K562 (cell line): ENCODE measurements at regions not wholly inside any gene's neighbourhood (a gene's known extent, or its start where the extent isn't known, plus 50 kb on each side); places are given as distances from the start of the nearest gene placed in this dataset.

ENCODE experiments used
- ATAC-seq: fragments of 200-7000 bp; cut with Tn5 transposase; 3 replicates; pipeline ENCODE4 v1.9.1; 2020; ENCODE audit warnings: moderate library complexity
- BruUV-seq: library from RNA; stranded (reverse); fragments of 400-500 nt; replicated peaks from 2 replicates; lab custom pipeline; 2021; lab: Mats Ljungman, UMichigan
- CTCF ChIA-PET: fragments of 300-600 bp; formaldehyde crosslinking; extraction: SDS; loops from one replicate; lab custom pipeline; 2021; ENCODE audit warnings: low intra/inter-chr PET ratio; lab: Yijun Ruan, JAX
- POLR2A ChIA-PET: fragments of 300-600, 350-650 bp; sonication (Branson Sonifier 250); formaldehyde crosslinking; extraction: SDS; loops from one replicate; lab custom pipeline; 2021; ENCODE audit warnings: antibody characterized with exemption, inconsistent platforms; lab: Yijun Ruan, JAX
- DNase-seq, 4 experiments: peaks; one replicate each; pipeline versions ENCODE4 v3.0.0 to v3.0.0-alpha.2; 2011 to 2018; ENCODE audit warnings: low spot score in 3 of 4, mixed read lengths in 3 of 4; ENCODE audit errors: extremely low read depth in 1 of 4
- FAIRE-seq: peaks from 2 replicates; lab custom pipeline; 2011; peaks lifted over from hg19 to GRCh38; lab: Jason Lieb, UNC
- H2AFZ ChIP-seq: 2 replicates; pipeline ENCODE4 v1.6.0; 2011; ENCODE audit warnings: low read depth, low read length, control low read depth, inconsistent platforms
- H3K27ac ChIP-seq: fragments of 200-600 bp; 3 replicates; pipeline ENCODE4 v1.8.0; 2011; ENCODE audit warnings: low read depth, mild to moderate bottlenecking, control low read depth, inconsistent platforms, low read length, moderate library complexity, mixed read lengths; ENCODE audit errors: extremely low read depth
- H3K27me3 ChIP-seq, 2 experiments: fragments of 300-600 bp in 1 of 2; 2 replicates in 1 of 2; 3 replicates in 1 of 2; pipeline versions ENCODE4 v1.6.0 to v1.8.0; 2011; ENCODE audit warnings: inconsistent platforms in 2 of 2, low read length in 2 of 2, mild to moderate bottlenecking in 1 of 2, mixed read lengths in 1 of 2, moderate library complexity in 1 of 2; ENCODE audit not compliant: control insufficient read depth in 2 of 2, insufficient read depth in 2 of 2
- H3K36me3 ChIP-seq: fragments of 300-600 bp; 3 replicates; pipeline ENCODE4 v1.8.0; 2011; ENCODE audit warnings: mild to moderate bottlenecking, low read length, inconsistent platforms; ENCODE audit not compliant: control insufficient read depth, insufficient read depth
- H3K4me1 ChIP-seq, 2 experiments: fragments of 200-600 bp in 1 of 2; replicated peaks in 1 of 2; 2 replicates in 1 of 2; 3 replicates in 1 of 2; pipeline versions ENCODE4 v1.5.1 to v1.8.0; 2011; ENCODE audit warnings: inconsistent platforms in 2 of 2, low read length in 2 of 2, mild to moderate bottlenecking in 1 of 2, mixed read lengths in 1 of 2, moderate library complexity in 1 of 2; ENCODE audit not compliant: control insufficient read depth in 2 of 2, insufficient read depth in 2 of 2
- H3K4me2 ChIP-seq: 2 replicates; pipeline ENCODE4 v1.6.1; 2011; ENCODE audit warnings: low read length, control low read depth, inconsistent platforms, mixed read lengths; ENCODE audit not compliant: insufficient read depth
- H3K4me3 ChIP-seq: fragments of 200-600 bp; sonication (generic), shearing (Covaris generic); 2 replicates; pipeline ENCODE4 v1.5.1; 2016; ENCODE audit warnings: control low read depth, inconsistent platforms
- H3K79me2 ChIP-seq: fragments of 200-600 bp; 3 replicates; pipeline ENCODE4 v1.8.0; 2011; ENCODE audit warnings: low read length, inconsistent platforms; ENCODE audit not compliant: control insufficient read depth, insufficient read depth
- H3K9ac ChIP-seq, 2 experiments: 2 replicates each; pipeline versions ENCODE4 v1.6.0 to v1.6.1; 2011; ENCODE audit warnings: low read depth in 2 of 2, low read length in 2 of 2, control low read depth in 1 of 2, inconsistent platforms in 1 of 2, mild to moderate bottlenecking in 1 of 2, mixed read lengths in 1 of 2; ENCODE audit not compliant: insufficient read depth in 1 of 2
- H3K9me1 ChIP-seq: one replicate; pipeline ENCODE4 v1.6.0; 2011; ENCODE audit warnings: inconsistent platforms, mild to moderate bottlenecking, low read length, moderate library complexity; ENCODE audit not compliant: control insufficient read depth, insufficient read depth
- H3K9me3 ChIP-seq: replicated peaks from 2 replicates; pipeline ENCODE4 v1.5.1; 2011; ENCODE audit warnings: low read depth, low read length, inconsistent platforms; ENCODE audit not compliant: control insufficient read depth, insufficient read depth
- H4K20me1 ChIP-seq: replicated peaks from 2 replicates; pipeline ENCODE4 v1.6.1; 2011; ENCODE audit warnings: low read length, inconsistent platforms, mixed read lengths; ENCODE audit not compliant: control insufficient read depth, insufficient read depth
- CC2D1A ChIP-seq: fragments of 450-650 bp; IDR thresholded peaks from 2 replicates; pipeline ENCODE4 v1.6.1; 2017; ENCODE audit warnings: mild to moderate bottlenecking
- CEBPB ChIP-seq: fragments of 450-650 bp; IDR thresholded peaks from 2 replicates; pipeline ENCODE4 v1.6.1; 2016; ENCODE audit warnings: missing genetic modification characterization, missing compliant biosample characterization
- CEBPZ ChIP-seq: fragments of 150-350 bp; IDR thresholded peaks from 2 replicates; pipeline ENCODE4 v1.6.1; 2014; ENCODE audit warnings: low read depth, mild to moderate bottlenecking, low read length, borderline replicate concordance
- CHD2 ChIP-seq: IDR thresholded peaks from 2 replicates; pipeline ENCODE4 v1.6.1; 2011; ENCODE audit warnings: low read depth, low read length
- CXXC5 ChIP-seq: fragments of 250-450 bp; sonication (Bioruptor Pico); IDR thresholded peaks from 2 replicates; pipeline ENCODE4 v1.8.0; 2022; ENCODE audit warnings: inconsistent platforms, mild to moderate bottlenecking, moderate library complexity
- E2F6 ChIP-seq, 2 experiments: IDR thresholded peaks; 2 replicates each; pipeline ENCODE4 v1.6.1; 2011; ENCODE audit warnings: borderline replicate concordance in 1 of 2, control low read depth in 1 of 2, low read depth in 1 of 2, low read length in 1 of 2, mild to moderate bottlenecking in 1 of 2, mixed read lengths in 1 of 2, moderate library complexity in 1 of 2; ENCODE audit not compliant: insufficient read depth in 1 of 2, insufficient read length in 1 of 2, poor library complexity in 1 of 2, severe bottlenecking in 1 of 2; ENCODE audit errors: extremely low read depth in 1 of 2
- KLF6 ChIP-seq: fragments of 250-450 bp; sonication (Bioruptor Pico); IDR thresholded peaks from 2 replicates; pipeline ENCODE4 v1.4.0; 2020; ENCODE audit warnings: mild to moderate bottlenecking, moderate library complexity, borderline replicate concordance
- POLR2H ChIP-seq: IDR thresholded peaks from 2 replicates; pipeline ENCODE4 v1.6.1; 2016; ENCODE audit warnings: missing genetic modification characterization, low read depth, mild to moderate bottlenecking, control low read depth, missing compliant biosample characterization, moderate library complexity
- RFX5 ChIP-seq: IDR thresholded peaks from 2 replicates; pipeline ENCODE4 v1.6.1; 2011; ENCODE audit warnings: low read depth, mild to moderate bottlenecking, improper control_type of control experiment, low read length
- ZNF561 ChIP-seq: fragments of 450-650 bp; formaldehyde crosslinking; conservative IDR thresholded peaks from 2 replicates; pipeline ENCODE4 v1.4.0; 2020; ENCODE audit warnings: mild to moderate bottlenecking, moderate library complexity
- ZNF696 ChIP-seq: fragments of 250-450 bp; sonication (Bioruptor Pico); conservative IDR thresholded peaks from 2 replicates; pipeline ENCODE4 v1.4.0; 2020; ENCODE audit warnings: mild to moderate bottlenecking, moderate library complexity
- WGBS: fragments of 100-300 bp; shearing (Covaris generic); methylation state at CpG from one replicate; pipeline ENCODE4 v1.1.6; 2016; ENCODE audit warnings: low coverage, mixed read lengths; ENCODE audit not compliant: insufficient coverage; ENCODE audit errors: missing lambda C conversion rate; 5-methylcytosine and 5-hydroxymethylcytosine counted together
- in situ Hi-C: fragments of 300-500 bp; cut with MboI; formaldehyde crosslinking; loops from 4 replicates; pipeline ENCODE4 v1.15.0; 2018; ENCODE audit warnings: inconsistent platforms, mixed read lengths
- intact Hi-C: fragments of 100-400 bp; cut with micrococcal nuclease; formaldehyde crosslinking; loops from 2 replicates; pipeline ENCODE4 v1.14.2; 2022

- H3K9ac ChIP-seq, result no peak overlapping the region
- in situ Hi-C loops, result no loop called here
- no peaks in the 10 kb centered on the region for H3K36me3 ChIP-seq
- no peaks in the 10 kb centered on the region for H3K79me2 ChIP-seq
- H3K4me2 ChIP-seq, result no peak overlapping the region
- ChIA-PET CTCF (no interaction called here), POLR2A (no interaction called here)
- H4K20me1 ChIP-seq, result no peaks in the 10 kb centered on the region
- BruUV-seq, result no TSS peak
- no peak for DNase-seq
- H2AFZ ChIP-seq, result no peak overlapping the region
- WGBS, result 0% methylated on average over 2 of the region's 2 CpGs
- H3K9me3 ChIP-seq, result no peaks in the 10 kb centered on the region
- TF ChIP-seq KLF6 (CRISPR knock-in tag) (no peak), ZNF561 (no peak)
- intact Hi-C loops, result no loop called here
- no peak for FAIRE-seq
- ATAC-seq, result no peak
- H3K4me3 ChIP-seq, result no peak overlapping the region
- no peak overlapping the region for H3K27ac ChIP-seq
- no peaks in the 10 kb centered on the region for H3K9me1 ChIP-seq
- no peaks in the 10 kb centered on the region for H3K4me1 ChIP-seq
- no peaks in the 10 kb centered on the region for H3K27me3 ChIP-seq
Measured at GRCh38 chr2:22694300-22694699, 690.7 kb upstream of the KLHL29 start.

GRCh38 chr2:22694856-22695255 lies 690.1 kb upstream of the KLHL29 start:
- Histone ChIP-seq H3K36me3 (no peaks in the 10 kb centered on the region), H3K4me2 (no peak overlapping the region), H2AFZ (no peak overlapping the region), H3K9me3 (no peaks in the 10 kb centered on the region), H4K20me1 (no peaks in the 10 kb centered on the region), H3K27me3 (no peaks in the 10 kb centered on the region), H3K27ac (no peak overlapping the region), H3K79me2 (no peaks in the 10 kb centered on the region), H3K4me1 (no peaks in the 10 kb centered on the region), H3K9ac (no peak overlapping the region), H3K9me1 (no peaks in the 10 kb centered on the region), H3K4me3 (no peak overlapping the region)
- in situ Hi-C loops, result no loop called here
- no peak for FAIRE-seq
- DNase-seq, result no peak
- ATAC-seq, result no peak
- intact Hi-C loops, result no loop called here
- POLR2A ChIA-PET, result no interaction called here
- WGBS, result 0% methylated on average over 1 of the region's 1 CpG
- CTCF ChIA-PET, result no interaction called here
- no TSS peak for BruUV-seq
- TF ChIP-seq CEBPB (tag) (no peak), ZNF696 (no peak), POLR2H (tag) (no peak), CC2D1A (no peak), CHD2 (no peak), E2F6 (IDR thresholded peaks at IDR 0.05; ENCODE audit: borderline replicate concordance in 1 of 2, extremely low read depth in 1 of 2, insufficient read depth in 1 of 2, insufficient read length in 1 of 2, low read depth in 1 of 2, low read length in 1 of 2, poor library complexity in 1 of 2, severe bottlenecking in 1 of 2) (no peak), CXXC5 (no peak), RFX5 (no peak), CEBPZ (no peak)
